Stimulated activated naive CD8-positive, alpha-beta T cell treated with anti-CD3 and anti-CD28 coated beads, Interleukin-15, amount 100 ng/mL, for 72 hours (primary cell): ENCODE measurements at regions not wholly inside any gene's neighbourhood (a gene's known extent, or its start where the extent isn't known, plus 50 kb on each side); places are given as distances from the start of the nearest gene placed in this dataset.

Experiments used
- ATAC-seq: fragments of 150-1000 bp; cut with Tn5 transposase; 2 replicates; pipeline ENCODE4 v1.10.0; 2021; ENCODE audit warnings: mild to moderate bottlenecking, moderate library complexity
- DNase-seq, 2 donors: peaks; one replicate each; pipeline ENCODE4 v3.0.0; 2021 to 2022
- H3K27ac Mint-ChIP-seq, 2 donors: one replicate each; pipeline ENCODE4 v1.8.0; 2022; ENCODE audit warnings: mild to moderate bottlenecking in 2 of 2, mixed read lengths in 2 of 2, moderate library complexity in 2 of 2
- H3K27me3 Mint-ChIP-seq: one replicate; pipeline ENCODE4 v1.8.0; 2022; ENCODE audit warnings: mixed read lengths
- H3K4me1 Mint-ChIP-seq: one replicate; pipeline ENCODE4 v1.8.0; 2022; ENCODE audit warnings: mild to moderate bottlenecking, mixed read lengths
- H3K4me3 Mint-ChIP-seq, 2 donors: one replicate each; pipeline ENCODE4 v1.8.0; 2022; ENCODE audit warnings: mild to moderate bottlenecking in 2 of 2, mixed read lengths in 2 of 2, moderate library complexity in 1 of 2
- H3K9me3 Mint-ChIP-seq, 2 donors: one replicate each; pipeline ENCODE4 v1.8.0; 2022; ENCODE audit warnings: mixed read lengths in 2 of 2

DNA sequence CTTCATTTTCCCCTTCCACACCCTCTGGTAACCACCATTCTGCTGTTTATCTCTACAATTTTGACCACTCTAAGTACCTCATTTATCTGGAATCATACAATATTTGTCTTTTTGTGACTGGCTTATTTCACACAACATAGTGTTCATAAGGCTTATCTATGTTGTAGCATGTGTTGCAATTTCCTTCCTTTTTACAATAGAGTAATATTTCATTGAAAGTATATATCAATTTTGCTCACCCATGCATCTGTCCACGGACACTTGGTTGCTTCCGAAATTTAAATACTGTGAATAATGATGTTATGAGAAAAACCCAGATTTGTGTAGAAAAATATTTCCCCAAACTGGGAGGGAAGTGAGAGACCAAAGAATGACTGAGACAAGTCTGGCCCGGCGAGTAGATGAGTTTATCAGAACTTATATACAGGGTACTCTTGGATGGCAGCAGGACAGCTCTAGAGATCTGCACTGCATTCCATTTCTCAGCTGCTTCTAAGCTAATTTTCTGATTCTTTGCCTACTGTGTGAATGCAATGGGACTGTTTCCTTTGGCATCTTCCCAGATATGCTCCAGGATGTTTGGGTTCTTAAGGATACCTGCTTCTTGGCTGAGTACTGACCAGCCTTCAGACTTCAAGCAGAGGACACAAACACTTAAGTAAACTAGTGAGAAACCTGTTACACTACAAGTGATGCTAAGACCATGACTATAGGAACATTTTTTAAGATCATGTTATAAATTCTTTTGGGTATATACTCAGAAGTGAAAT, 834.0 kb upstream of the PCDH9 start:
- no peak for DNase-seq
- H3K27me3 Mint-ChIP-seq, result no peaks in the 10 kb centered on the region
- no peak for ATAC-seq
- peaks cover 0 to 7% of the 10 kb centered on the region in 2 donors for H3K9me3 Mint-ChIP-seq
- no peak overlapping the region for H3K4me3 Mint-ChIP-seq
- no peak overlapping the region for H3K27ac Mint-ChIP-seq
- H3K4me1 Mint-ChIP-seq, result no peaks in the 10 kb centered on the region

DNA sequence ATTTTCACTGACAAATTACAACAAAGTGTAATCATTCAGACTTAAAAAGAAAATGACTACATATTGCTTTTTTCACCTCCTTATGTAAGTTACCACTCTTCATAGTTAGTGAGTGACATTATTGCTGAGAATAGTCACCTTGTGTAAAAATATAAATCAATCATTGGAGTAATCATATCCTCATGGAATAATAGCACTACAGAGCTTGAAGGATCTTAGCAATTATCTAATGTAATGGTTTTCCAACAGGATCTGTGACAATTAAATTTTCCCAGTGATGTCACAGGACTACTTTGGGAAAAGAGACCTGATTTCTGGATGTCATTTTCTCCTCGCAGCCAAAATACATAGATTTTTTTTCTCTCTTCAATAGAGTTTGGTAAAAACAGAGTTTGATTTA, 833.0 kb upstream of the PCDH9 start:
- Mint-ChIP-seq H3K27ac (no peak overlapping the region), H3K27me3 (no peaks in the 10 kb centered on the region), H3K4me3 (no peak overlapping the region), H3K4me1 (no peaks in the 10 kb centered on the region), H3K9me3 (peaks cover 0 to under 1% of the 10 kb centered on the region in 2 donors)
- ATAC-seq, result no peak
- DNase-seq, result no peak

DNA sequence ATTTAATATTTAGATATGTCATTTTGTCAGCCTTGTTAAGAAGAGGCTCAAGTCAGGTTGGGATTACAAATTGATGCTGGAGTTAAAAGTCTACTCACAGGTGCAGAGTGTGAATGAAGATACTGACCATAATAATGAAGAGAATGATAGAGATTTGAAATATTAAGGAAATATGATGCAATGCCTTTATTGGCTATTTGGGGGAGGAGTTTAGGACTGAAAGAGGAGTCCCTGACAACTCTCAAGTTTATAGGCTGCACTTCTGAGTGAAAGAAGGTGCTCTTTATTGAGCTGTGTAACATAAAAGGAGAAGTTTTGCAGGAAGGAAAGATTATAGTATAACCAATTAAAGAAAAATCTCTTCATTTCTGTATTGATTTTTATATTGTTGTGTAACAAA, 827.7 kb upstream of the PCDH9 start:
- no peak for DNase-seq
- H3K4me1 Mint-ChIP-seq, result no peaks in the 10 kb centered on the region
- no peak overlapping the region for H3K4me3 Mint-ChIP-seq
- no peak for ATAC-seq
- H3K27ac Mint-ChIP-seq, result no peak overlapping the region
- H3K27me3 Mint-ChIP-seq, result no peaks in the 10 kb centered on the region
- H3K9me3 Mint-ChIP-seq, result peaks cover 11 to 26% of the 10 kb centered on the region in 2 donors

DNA sequence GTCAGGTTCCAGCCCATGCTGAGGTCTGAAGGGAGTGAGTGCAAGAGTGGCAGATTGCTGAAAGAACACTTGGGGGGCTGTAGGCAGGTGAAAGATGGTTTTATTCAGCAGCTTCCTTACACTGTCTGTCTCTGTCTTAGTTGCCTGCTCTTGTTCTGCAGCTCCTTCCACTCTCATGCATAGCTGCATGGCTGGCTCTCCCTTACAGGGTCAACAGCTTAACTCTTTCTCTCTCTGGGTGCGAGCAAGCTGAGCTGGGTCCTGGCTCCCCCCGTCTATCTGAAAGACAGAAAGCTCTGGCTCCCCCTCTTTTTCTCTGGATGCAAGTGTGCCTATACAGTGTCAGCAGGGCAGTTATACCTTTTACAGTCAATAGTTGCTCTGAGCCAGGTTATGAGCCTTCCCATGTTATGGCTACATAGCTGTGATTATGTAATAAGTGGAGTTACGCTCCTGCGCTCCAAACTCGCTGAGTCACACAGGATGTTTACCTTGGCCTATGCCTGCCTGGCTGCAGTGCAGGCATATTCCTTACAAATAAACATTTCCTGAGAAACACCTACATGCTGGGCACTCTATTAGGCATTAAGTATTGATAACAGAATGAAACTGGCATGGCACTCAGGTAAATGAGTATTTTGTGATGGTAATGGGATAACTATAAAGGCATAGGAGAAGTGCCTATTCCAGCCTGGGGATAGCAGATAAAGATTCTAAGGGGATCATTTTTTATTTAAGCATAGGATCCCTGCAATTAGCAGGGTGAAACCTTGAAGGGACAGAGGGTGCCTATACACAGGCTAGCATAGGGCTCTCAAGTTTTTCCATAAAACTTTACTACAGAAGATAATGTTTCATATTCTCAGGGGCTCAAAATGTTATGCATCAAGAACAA, 826.9 kb upstream of the PCDH9 start:
- Mint-ChIP-seq H3K27ac (no peak overlapping the region), H3K9me3 (peaks cover 11 to 26% of the 10 kb centered on the region in 2 donors), H3K27me3 (no peaks in the 10 kb centered on the region), H3K4me3 (no peak overlapping the region), H3K4me1 (no peaks in the 10 kb centered on the region)
- ATAC-seq (no peak), DNase-seq (no peak)

DNA sequence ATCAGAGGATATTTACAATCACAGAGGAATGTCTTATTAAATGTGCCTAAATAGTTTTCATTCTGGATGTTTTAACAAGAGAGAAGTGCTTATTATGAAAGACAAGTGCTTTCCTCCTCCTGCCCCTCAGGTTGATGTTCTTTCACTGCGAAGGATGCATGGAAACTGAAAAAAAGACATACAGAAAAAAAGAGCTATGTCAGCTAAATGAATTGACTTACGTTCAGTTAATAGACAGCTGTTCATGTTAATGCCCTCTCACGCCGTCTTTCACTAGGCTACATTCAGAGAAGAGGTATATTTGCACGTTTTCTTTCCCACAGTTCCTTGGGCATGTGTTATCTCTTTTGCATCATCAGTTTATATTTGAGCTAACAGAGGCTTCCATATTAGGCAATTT, 821.8 kb upstream of the PCDH9 start:
- Mint-ChIP-seq H3K4me3 (no peak overlapping the region), H3K27me3 (no peaks in the 10 kb centered on the region), H3K27ac (no peak overlapping the region), H3K9me3 (peaks cover 2 to 12% of the 10 kb centered on the region in 2 donors), H3K4me1 (no peaks in the 10 kb centered on the region)
- ATAC-seq, result no peak
- DNase-seq, result no peak

DNA sequence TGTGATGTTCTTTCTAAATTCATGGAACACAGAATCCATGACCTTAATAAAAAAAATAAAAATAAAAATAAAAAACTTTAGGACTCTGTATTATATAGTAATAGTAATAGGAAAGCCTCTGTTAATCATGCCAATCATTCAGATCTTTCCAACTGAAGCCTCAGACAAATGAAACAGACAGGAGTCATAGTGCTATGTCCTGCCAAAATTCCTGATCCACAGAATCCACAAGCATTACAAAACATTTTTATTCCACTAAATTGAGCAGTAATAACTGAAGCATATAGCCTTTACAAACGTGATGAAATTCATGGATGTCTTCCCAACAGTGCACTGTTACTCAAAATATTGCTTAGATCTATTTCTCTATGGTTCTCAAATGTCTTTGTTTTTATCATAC, 820.6 kb upstream of the PCDH9 start:
- DNase-seq (no peak), ATAC-seq (no peak)
- Mint-ChIP-seq H3K27ac (no peak overlapping the region), H3K9me3 (peaks cover 0 to under 1% of the 10 kb centered on the region in 2 donors), H3K27me3 (no peaks in the 10 kb centered on the region), H3K4me1 (no peaks in the 10 kb centered on the region), H3K4me3 (no peak overlapping the region)

DNA sequence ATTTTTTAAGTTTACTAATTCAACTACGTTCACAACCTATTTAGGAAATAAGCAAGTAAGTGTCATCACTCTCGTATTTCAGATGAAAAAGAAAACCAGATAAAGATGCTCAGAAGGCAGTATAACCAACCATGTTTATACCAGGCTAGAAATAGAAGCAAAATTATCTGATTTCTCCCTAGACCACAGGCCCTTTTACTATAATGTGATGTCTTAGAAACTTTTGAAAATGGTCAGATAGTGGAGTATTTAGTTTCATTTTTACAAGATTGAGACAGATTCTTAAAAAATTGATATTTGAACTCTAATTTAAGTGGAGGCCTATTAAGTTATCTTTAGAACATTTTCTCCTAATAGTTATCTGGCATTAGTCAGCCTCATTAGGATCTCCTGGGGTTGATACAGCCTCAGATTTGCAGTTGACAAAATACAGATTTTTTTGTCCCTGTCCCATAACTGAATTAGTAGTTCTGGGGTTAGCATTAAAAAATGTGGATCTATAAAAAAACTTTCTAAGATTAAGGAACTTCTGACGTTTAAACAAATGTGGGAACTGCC, 818.7 kb upstream of the PCDH9 start:
- ATAC-seq (no peak), DNase-seq (no peak)
- no peak overlapping the region for H3K27ac Mint-ChIP-seq
- H3K9me3 Mint-ChIP-seq, result no peaks in the 10 kb centered on the region
- no peaks in the 10 kb centered on the region for H3K4me1 Mint-ChIP-seq
- H3K4me3 Mint-ChIP-seq, result no peak overlapping the region
- H3K27me3 Mint-ChIP-seq, result no peaks in the 10 kb centered on the region

DNA sequence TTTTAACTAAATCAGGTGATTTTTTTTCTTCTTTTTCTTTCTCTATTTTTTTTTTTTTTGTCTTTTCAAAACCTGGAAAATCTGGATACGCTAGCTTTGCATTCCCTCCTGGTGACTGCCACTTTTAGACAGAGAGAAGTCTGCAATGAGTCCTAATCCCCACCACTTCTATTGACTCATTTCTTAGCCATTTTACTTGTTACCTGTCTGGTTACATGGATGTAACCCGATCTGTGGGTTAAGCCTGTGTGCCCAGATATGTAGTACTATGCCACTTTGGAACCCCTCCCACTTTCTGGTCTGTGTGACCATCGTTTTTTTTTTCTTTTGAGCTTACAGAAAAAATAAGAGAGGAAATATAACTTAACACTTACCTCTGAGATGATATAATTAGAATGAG, 817.8 kb upstream of the PCDH9 start:
- H3K27me3 Mint-ChIP-seq, result no peaks in the 10 kb centered on the region
- no peaks in the 10 kb centered on the region for H3K4me1 Mint-ChIP-seq
- no peak overlapping the region for H3K4me3 Mint-ChIP-seq
- DNase-seq, result no peak
- no peak overlapping the region for H3K27ac Mint-ChIP-seq
- no peaks in the 10 kb centered on the region for H3K9me3 Mint-ChIP-seq
- no peak for ATAC-seq

DNA sequence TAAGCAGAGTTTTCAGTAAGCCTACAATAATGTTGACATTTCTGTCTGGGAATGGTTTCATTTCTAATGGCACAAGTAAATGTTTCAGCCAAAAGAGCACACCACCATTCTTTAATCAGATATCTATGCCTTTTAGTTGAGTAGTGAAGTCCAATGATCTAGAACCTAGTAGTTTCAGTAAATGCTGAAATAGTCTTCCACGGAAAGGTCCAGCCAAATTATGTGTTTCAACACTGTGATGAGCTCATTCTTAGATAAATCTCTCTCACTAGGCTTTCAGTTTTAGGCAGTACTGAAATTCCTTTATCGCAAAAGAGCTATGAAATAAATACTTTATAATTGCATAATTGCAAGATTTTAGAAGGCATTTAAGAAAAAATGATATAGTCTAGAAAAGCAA, 816.8 kb upstream of the PCDH9 start:
- no peak for DNase-seq

DNA sequence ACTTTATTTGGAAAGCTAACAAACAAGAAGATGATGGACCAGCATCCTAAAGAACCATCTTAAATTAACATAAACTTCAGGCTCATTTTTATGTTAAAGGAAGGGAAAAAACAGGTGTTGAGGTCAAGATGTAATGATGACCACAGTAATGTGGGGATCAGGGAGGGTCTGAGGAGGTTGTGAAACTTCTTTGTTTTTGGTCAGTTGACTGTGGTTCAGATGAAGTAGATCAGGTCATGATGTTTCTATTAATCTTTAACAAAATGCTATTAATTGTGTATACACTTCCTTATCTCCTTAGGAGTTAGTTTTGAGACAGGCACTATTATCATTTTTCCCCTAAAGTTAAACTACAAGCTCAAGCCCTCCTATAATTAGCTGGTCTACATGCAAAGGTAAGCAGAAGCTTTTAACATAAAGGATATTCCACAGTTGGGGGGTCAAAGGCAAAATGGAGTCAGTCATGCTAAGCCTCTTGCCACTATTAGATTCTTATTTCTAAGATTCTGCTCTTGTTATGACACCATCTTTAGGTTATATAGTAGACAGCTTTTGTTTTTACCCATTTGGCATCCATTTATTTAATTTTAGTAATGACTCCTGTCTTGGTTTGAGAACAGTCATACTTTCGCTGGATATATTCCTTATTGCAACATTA, 800.1 kb upstream of the PCDH9 start:
- Mint-ChIP-seq H3K4me3 (no peak overlapping the region), H3K4me1 (no peaks in the 10 kb centered on the region), H3K27ac (no peak overlapping the region), H3K27me3 (no peaks in the 10 kb centered on the region), H3K9me3 (peaks cover 0 to 5% of the 10 kb centered on the region in 2 donors)
- DNase-seq (no peak), ATAC-seq (no peak)

More for the DNA sequence above, 816.8 kb upstream of the PCDH9 start:
- Mint-ChIP-seq H3K4me1 (no peaks in the 10 kb centered on the region), H3K27me3 (no peaks in the 10 kb centered on the region), H3K27ac (no peak overlapping the region), H3K9me3 (no peaks in the 10 kb centered on the region), H3K4me3 (no peak overlapping the region)
- ATAC-seq, result no peak

DNA sequence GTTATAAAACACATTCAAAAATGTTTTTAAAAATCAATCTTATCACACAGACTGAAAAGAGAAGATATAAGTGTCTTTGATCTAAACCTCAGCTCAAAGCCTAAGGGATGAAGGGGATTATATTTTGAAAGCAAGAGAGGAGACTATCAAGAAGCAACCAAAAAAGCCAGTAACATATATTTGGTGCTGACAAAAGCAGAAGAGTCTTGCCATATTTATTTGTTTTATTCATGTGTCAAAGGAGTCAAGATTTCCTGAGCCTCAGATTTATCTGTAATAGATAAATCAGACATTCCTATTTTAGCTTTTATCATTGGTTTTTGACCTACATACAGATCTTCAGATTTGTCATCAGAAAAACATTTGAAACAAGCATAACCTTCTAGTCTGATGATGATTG, 798.6 kb upstream of the PCDH9 start:
- DNase-seq (no peak), ATAC-seq (no peak)
- Mint-ChIP-seq H3K9me3 (peaks cover 8 to 12% of the 10 kb centered on the region in 2 donors), H3K27me3 (no peaks in the 10 kb centered on the region), H3K4me1 (no peaks in the 10 kb centered on the region), H3K4me3 (no peak overlapping the region), H3K27ac (no peak overlapping the region)

DNA sequence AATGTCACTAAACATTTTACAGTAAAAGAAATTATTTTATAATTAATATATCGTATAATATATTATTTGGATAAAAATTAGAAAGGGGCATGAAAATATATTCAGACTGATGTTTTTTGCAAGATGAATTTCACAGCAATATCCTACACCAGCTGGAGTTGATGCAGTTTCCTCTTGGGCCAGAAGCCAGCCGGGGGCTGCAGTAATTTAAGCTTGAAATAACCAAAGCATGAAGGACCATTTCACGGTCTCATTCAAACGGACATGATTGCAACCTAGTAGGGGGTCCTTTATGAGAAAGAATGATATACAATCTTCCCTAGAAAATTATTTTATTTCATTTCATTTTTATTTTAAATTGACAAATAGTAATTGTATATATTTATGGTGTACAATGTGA, 797.2 kb upstream of the PCDH9 start:
- Mint-ChIP-seq H3K4me1 (no peaks in the 10 kb centered on the region), H3K27me3 (no peaks in the 10 kb centered on the region), H3K9me3 (peaks cover 12 to 13% of the 10 kb centered on the region in 2 donors), H3K27ac (no peak overlapping the region), H3K4me3 (no peak overlapping the region)
- no peak for ATAC-seq
- no peak for DNase-seq

DNA sequence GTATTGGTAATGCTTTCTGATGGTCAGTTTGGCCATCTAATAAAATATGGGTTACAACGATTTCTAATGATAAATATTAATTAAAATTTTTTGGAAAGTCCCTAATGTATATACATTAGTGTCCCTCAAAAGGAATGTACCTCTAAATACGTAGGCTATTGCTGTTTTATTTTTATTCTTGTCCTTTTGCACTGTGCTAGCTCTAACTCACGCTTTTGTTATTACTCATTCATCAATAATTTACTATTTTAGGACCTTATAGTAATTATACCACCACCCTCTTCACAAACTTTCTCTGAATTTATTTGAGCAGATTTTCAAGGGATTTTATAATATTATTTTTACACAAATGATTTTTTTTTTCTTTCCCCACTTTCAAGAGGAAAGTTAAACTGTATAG, 795.9 kb upstream of the PCDH9 start:
- H3K4me3 Mint-ChIP-seq, result no peak overlapping the region
- ATAC-seq (no peak), DNase-seq (no peak)
- peaks cover 12 to 19% of the 10 kb centered on the region in 2 donors for H3K9me3 Mint-ChIP-seq
- H3K27ac Mint-ChIP-seq, result no peak overlapping the region
- no peaks in the 10 kb centered on the region for H3K27me3 Mint-ChIP-seq
- H3K4me1 Mint-ChIP-seq, result no peaks in the 10 kb centered on the region

DNA sequence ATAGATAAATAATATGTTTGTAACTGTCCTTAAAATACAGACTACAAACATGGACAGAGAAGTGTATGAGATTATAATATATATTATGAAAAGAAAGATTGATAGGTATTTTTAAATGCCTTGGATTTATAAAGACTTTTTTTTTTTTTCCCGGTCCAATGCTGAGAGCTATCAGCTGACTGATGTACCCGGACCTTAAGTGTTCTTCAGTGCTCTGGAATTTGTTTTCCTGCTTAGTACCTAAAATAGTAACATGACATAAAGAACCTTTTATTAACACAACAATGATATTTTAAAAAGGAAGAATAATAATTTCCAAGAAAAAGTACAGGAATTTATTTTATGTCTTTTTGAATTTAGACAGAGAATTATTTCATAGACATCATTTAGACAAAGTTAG, 795.5 kb upstream of the PCDH9 start:
- Mint-ChIP-seq H3K27me3 (no peaks in the 10 kb centered on the region), H3K4me3 (no peak overlapping the region), H3K27ac (no peak overlapping the region), H3K4me1 (no peaks in the 10 kb centered on the region), H3K9me3 (peaks cover 12 to 19% of the 10 kb centered on the region in 2 donors)
- ATAC-seq (no peak), DNase-seq (no peak)

DNA sequence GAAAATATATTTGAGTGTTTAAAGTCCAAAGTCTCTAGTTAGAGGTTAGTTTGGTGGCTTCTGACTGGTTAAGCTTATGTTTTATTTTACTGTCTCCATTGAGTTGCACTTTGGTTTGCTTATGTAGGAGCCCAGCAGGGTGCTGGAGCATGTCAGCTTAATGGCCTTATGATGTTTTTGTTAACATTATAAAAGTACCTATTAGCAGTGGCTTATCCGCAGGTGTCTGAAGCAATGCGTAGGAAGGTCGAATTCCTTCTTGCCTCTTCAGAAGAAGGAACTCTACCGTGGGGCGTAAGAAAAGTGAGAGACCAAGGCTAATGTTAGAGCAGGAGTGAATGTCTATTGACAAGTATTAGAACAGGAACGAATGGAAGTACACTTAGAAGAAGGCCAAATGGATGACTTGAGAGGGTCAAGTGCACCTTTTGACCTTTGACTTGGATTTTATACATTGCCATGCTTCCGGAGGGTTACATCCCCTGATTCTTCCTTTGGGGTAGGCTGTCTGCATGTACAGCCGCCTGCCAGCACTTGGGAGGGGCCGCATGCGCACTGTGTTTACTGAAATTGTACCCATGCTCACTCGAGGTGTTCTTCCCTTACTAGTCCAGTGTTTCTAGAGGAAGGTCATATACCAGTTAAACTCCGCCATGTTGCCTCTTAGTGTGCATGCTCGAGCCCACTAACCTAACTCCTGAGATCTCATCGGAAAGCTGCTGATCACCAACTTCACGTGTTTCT, 793.9 kb upstream of the PCDH9 start:
- DNase-seq, result no peak
- no peak overlapping the region for H3K4me3 Mint-ChIP-seq

More for the DNA sequence above, 793.9 kb upstream of the PCDH9 start:
- Mint-ChIP-seq H3K27ac (no peak overlapping the region), H3K4me1 (no peaks in the 10 kb centered on the region), H3K27me3 (no peaks in the 10 kb centered on the region), H3K9me3 (peaks cover 12 to 19% of the 10 kb centered on the region in 2 donors)
- ATAC-seq, result no peak
